PC-3 (cell line): ENCODE measurements at regions not wholly inside any gene's neighbourhood (a gene's known extent, or its start where the extent isn't known, plus 50 kb on each side); places are given as distances from the start of the nearest gene placed in this dataset.

Source experiments
- ATAC-seq: fragments of 200-7000 bp; cut with Tn5 transposase; 2 replicates; pipeline ENCODE4 v1.9.1; 2020; ENCODE audit warnings: mild to moderate bottlenecking, moderate library complexity
- BruUV-seq: library from RNA; stranded (reverse); fragments of 400-500 nt; replicated peaks from 2 replicates; lab custom pipeline; 2021; lab: Mats Ljungman, UMichigan
- CTCF ChIA-PET: fragments of 300-600 bp; sonication (Branson Sonifier 250); formaldehyde crosslinking; loops from one replicate; lab custom pipeline; 2022; ENCODE audit warnings: antibody characterized with exemption; lab: Charles Lee
- POLR2A ChIA-PET: fragments of 300-600 bp; sonication (Branson Sonifier 250); formaldehyde crosslinking; loops from one replicate; lab custom pipeline; 2022; ENCODE audit warnings: antibody characterized with exemption; ENCODE audit not compliant: unreplicated experiment; lab: Charles Lee
- DNase-seq: peaks from one replicate; pipeline ENCODE4 v3.0.0-alpha.2; 2015
- H2AFZ ChIP-seq: fragments of 300-600 bp; sonication (generic); 2 replicates; pipeline ENCODE4 v1.6.0; 2016; ENCODE audit warnings: antibody characterized with exemption, low read length
- H3F3A ChIP-seq: fragments of 300-600 bp; sonication (generic); one replicate; pipeline ENCODE4 v1.6.0; 2017; ENCODE audit warnings: antibody characterized with exemption, low read length, control low read depth, mild to moderate bottlenecking; ENCODE audit not compliant: unreplicated experiment
- H3K27ac ChIP-seq: fragments of 300-600 bp; sonication (generic); 2 replicates; pipeline ENCODE4 v1.5.1; 2016; ENCODE audit warnings: mild to moderate bottlenecking, low read length
- H3K27me3 ChIP-seq: fragments of 300-600 bp; sonication (generic); 2 replicates; pipeline ENCODE4 v1.6.1; 2016; ENCODE audit warnings: low read length, mixed read lengths
- H3K36me3 ChIP-seq: fragments of 300-600 bp; sonication (generic); 2 replicates; pipeline ENCODE4 v1.6.1; 2016; ENCODE audit warnings: low read depth, mixed run types, low read length, mixed read lengths
- H3K4me1 ChIP-seq: fragments of 300-600 bp; sonication (generic); 2 replicates; pipeline ENCODE4 v1.5.1; 2016; ENCODE audit warnings: low read length; ENCODE audit not compliant: insufficient read depth
- H3K4me2 ChIP-seq: fragments of 300-600 bp; sonication (generic); 2 replicates; pipeline ENCODE4 v1.6.0; 2016; ENCODE audit warnings: low read length
- H3K4me3 ChIP-seq: fragments of 300-600 bp; sonication (generic); 2 replicates; pipeline ENCODE4 v1.5.1; 2016; ENCODE audit warnings: mild to moderate bottlenecking, low read length, mixed read lengths
- H3K79me2 ChIP-seq: fragments of 300-600 bp; sonication (generic); 2 replicates; pipeline ENCODE4 v1.6.1; 2017; ENCODE audit warnings: low read length, mixed read lengths
- H3K9ac ChIP-seq: fragments of 300-600 bp; sonication (generic); 2 replicates; pipeline ENCODE4 v1.6.0; 2016; ENCODE audit warnings: mild to moderate bottlenecking, low read length
- H3K9me2 ChIP-seq: fragments of 300-600 bp; sonication (generic); replicated peaks from 2 replicates; pipeline ENCODE4 v1.6.1; 2016; ENCODE audit warnings: mixed run types, low read length, mixed read lengths
- H3K9me3 ChIP-seq: fragments of 300-600 bp; sonication (generic); 2 replicates; pipeline ENCODE4 v1.6.1; 2016; ENCODE audit warnings: low read length, mixed read lengths
- H4K20me1 ChIP-seq: fragments of 300-600 bp; sonication (generic); 2 replicates; pipeline ENCODE4 v1.6.1; 2016; ENCODE audit warnings: low read length, mixed read lengths
- CTCF ChIP-seq: fragments of 300-600 bp; sonication (generic); conservative IDR thresholded peaks from 2 replicates; pipeline ENCODE4 v1.5.1; 2017; ENCODE audit warnings: antibody characterized with exemption, low read depth, mild to moderate bottlenecking, low read length
- EZH2 ChIP-seq: fragments of 300-600 bp; sonication (generic); IDR thresholded peaks from one replicate; pipeline ENCODE4 v1.6.1; 2017; ENCODE audit warnings: antibody characterized with exemption, mild to moderate bottlenecking, low read length; ENCODE audit not compliant: unreplicated experiment
- EZH2phosphoT487 ChIP-seq: fragments of 300-600 bp; sonication (generic); IDR thresholded peaks from 2 replicates; pipeline ENCODE4 v1.6.1; 2018; ENCODE audit warnings: mild to moderate bottlenecking, antibody characterized with exemption, low read length, borderline replicate concordance
- intact Hi-C: fragments of 100-400 bp; cut with micrococcal nuclease; formaldehyde crosslinking; loops from 2 replicates; pipeline ENCODE4 v1.9.0; 2023

GRCh38 chr6:114833211-114833610 lies 490.4 kb upstream of the HS3ST5 start:
- TF ChIP-seq CTCF (no peak), EZH2phosphoT487 (no peak), EZH2 (no peak)
- H3K9me3 ChIP-seq: no peaks in the 10 kb centered on the region
- ChIA-PET CTCF (no interaction called here), POLR2A (no interaction called here)
- no peak for ATAC-seq
- no peaks in the 10 kb centered on the region for H3K27me3 ChIP-seq
- no peaks in the 10 kb centered on the region for H3F3A ChIP-seq
- no peak overlapping the region for H3K4me2 ChIP-seq
- DNase-seq: no peak
- BruUV-seq: no TSS peak
- intact Hi-C loops: no loop called here
- H3K27ac ChIP-seq: no peak overlapping the region
- H3K4me1 ChIP-seq: no peaks in the 10 kb centered on the region
- no peaks in the 10 kb centered on the region for H4K20me1 ChIP-seq
- H3K9ac ChIP-seq: no peak overlapping the region
- no peak overlapping the region for H2AFZ ChIP-seq
- H3K79me2 ChIP-seq: no peaks in the 10 kb centered on the region
- H3K9me2 ChIP-seq: no peaks in the 10 kb centered on the region
- no peak overlapping the region for H3K4me3 ChIP-seq
- H3K36me3 ChIP-seq: no peaks in the 10 kb centered on the region

GRCh38 chr6:114830515-114830914 lies 487.7 kb upstream of the HS3ST5 start:
- Histone ChIP-seq H3K27ac (no peak overlapping the region), H2AFZ (no peak overlapping the region), H3K9ac (no peak overlapping the region), H3K9me2 (no peaks in the 10 kb centered on the region), H3K4me1 (no peaks in the 10 kb centered on the region), H3K36me3 (no peaks in the 10 kb centered on the region), H3K27me3 (no peaks in the 10 kb centered on the region), H4K20me1 (no peaks in the 10 kb centered on the region), H3K9me3 (no peaks in the 10 kb centered on the region), H3K4me2 (no peak overlapping the region), H3K4me3 (no peak overlapping the region), H3K79me2 (no peaks in the 10 kb centered on the region), H3F3A (no peaks in the 10 kb centered on the region)
- ATAC-seq (no peak), DNase-seq (no peak)
- ChIA-PET POLR2A (no interaction called here), CTCF (no interaction called here)
- intact Hi-C loops: no loop called here
- TF ChIP-seq EZH2 (no peak), EZH2phosphoT487 (no peak), CTCF (no peak)
- BruUV-seq: no TSS peak

- intact Hi-C loops: no loop called here
- Histone ChIP-seq H2AFZ (no peak overlapping the region), H3K27ac (no peak overlapping the region), H3K9me3 (no peaks in the 10 kb centered on the region), H3K4me3 (no peak overlapping the region), H4K20me1 (no peaks in the 10 kb centered on the region), H3K79me2 (no peaks in the 10 kb centered on the region), H3K27me3 (no peaks in the 10 kb centered on the region), H3K9ac (no peak overlapping the region), H3K9me2 (no peaks in the 10 kb centered on the region), H3F3A (no peaks in the 10 kb centered on the region), H3K36me3 (no peaks in the 10 kb centered on the region), H3K4me1 (no peaks in the 10 kb centered on the region), H3K4me2 (no peak overlapping the region)
- CTCF ChIA-PET: no interaction called here
- no peak for ATAC-seq
- TF ChIP-seq EZH2 (no peak), EZH2phosphoT487 (no peak), CTCF (no peak)
- POLR2A ChIA-PET: no interaction called here
- no TSS peak for BruUV-seq
- DNase-seq: no peak
Observed at GRCh38 chr6:114827135-114827534, 484.3 kb upstream of the HS3ST5 start.
